Epithelial cell of esophagus (primary cell): ENCODE measurements at regions not wholly inside any gene's neighbourhood (a gene's known extent, or its start where the extent isn't known, plus 50 kb on each side); places are given as distances from the start of the nearest gene placed in this dataset.
A peak's percentile ranks its signal among the peaks of the same experiment; 100 is the strongest.

Source experiments
- DNase-seq: peaks from one replicate; pipeline ENCODE4 v3.0.0; 2010; ENCODE audit warnings: low read depth
- H3K4me3 ChIP-seq: 2 replicates; pipeline ENCODE4 v1.5.1; 2011; ENCODE audit warnings: mild to moderate bottlenecking, low read length, control low read depth
- CTCF ChIP-seq: IDR thresholded peaks from 2 replicates; pipeline ENCODE4 v1.5.1; 2011; ENCODE audit warnings: low read depth, mild to moderate bottlenecking, low read length, control low read depth, inconsistent platforms; ENCODE audit not compliant: insufficient read depth; ENCODE audit errors: missing control alignments

- no peak for TF ChIP-seq CTCF
- no peak for DNase-seq
- no peak overlapping the region for H3K4me3 ChIP-seq
These were observed 179.5 kb upstream of the NSMCE3 start for GRCh38 chr15:29449136-29449535.

GRCh38 chr15:29448320-29448719, 178.7 kb upstream of the NSMCE3 start:
- no peak for TF ChIP-seq CTCF
- no peak overlapping the region for H3K4me3 ChIP-seq
- DNase-seq: no peak

- no peak for TF ChIP-seq CTCF
- no peak overlapping the region for H3K4me3 ChIP-seq
- DNase-seq: no peak
These were observed 176.9 kb upstream of the NSMCE3 start for GRCh38 chr15:29446480-29446879.

GRCh38 chr15:29442532-29442931, 172.9 kb upstream of the NSMCE3 start:
- no peak for DNase-seq
- no peak for TF ChIP-seq CTCF
- no peak overlapping the region for H3K4me3 ChIP-seq

GRCh38 chr15:29440541-29440940, 170.9 kb upstream of the NSMCE3 start:
- no peak for DNase-seq
- no peak for TF ChIP-seq CTCF
- no peak overlapping the region for H3K4me3 ChIP-seq

GRCh38 chr15:29438703-29439055, 169.1 kb upstream of the NSMCE3 start:
- DNase-seq: peak; percentile 72
- no peak for TF ChIP-seq CTCF
- no peak overlapping the region for H3K4me3 ChIP-seq

- TF ChIP-seq CTCF: no peak
- no peak for DNase-seq
- no peak overlapping the region for H3K4me3 ChIP-seq
These were observed 168.5 kb upstream of the NSMCE3 start for GRCh38 chr15:29437888-29438702.
